ENCODE measurements at regions not wholly inside any gene's neighbourhood (a gene's known extent, or its start where the extent isn't known, plus 50 kb on each side); places are given as distances from the start of the nearest gene placed in this dataset.

DNA sequence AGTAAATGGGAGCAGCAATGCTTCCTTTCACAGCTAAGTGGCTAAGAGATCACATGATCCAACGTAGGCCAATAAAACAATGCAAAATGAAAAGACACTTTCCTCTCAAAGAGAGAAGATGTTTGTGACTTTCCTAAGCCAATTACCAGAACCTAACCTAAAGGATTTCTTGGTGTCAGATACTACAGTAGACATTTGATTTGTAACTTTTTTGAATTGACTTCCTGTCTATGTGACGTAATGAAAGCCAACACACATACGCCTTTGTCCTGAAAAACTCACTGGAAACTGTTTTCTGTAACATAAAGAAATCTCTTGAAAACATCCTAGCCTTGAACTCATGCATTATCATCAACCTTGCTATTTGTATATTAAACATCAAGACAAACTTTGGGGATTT lies 417.1 kb downstream of the GPAM start:
- Histone ChIP-seq H3K36me3 (no peaks in the 10 kb centered on the region), H3K27me3 (no peaks in the 10 kb centered on the region), H3K4me3 (no peak overlapping the region), H3K9me3 (ENCODE audit: low read depth) (no peaks in the 10 kb centered on the region), H3K4me1 (ENCODE audit: low read depth) (no peaks in the 10 kb centered on the region), H3K27ac (no peak overlapping the region)
- TF ChIP-seq, protein P1, sequence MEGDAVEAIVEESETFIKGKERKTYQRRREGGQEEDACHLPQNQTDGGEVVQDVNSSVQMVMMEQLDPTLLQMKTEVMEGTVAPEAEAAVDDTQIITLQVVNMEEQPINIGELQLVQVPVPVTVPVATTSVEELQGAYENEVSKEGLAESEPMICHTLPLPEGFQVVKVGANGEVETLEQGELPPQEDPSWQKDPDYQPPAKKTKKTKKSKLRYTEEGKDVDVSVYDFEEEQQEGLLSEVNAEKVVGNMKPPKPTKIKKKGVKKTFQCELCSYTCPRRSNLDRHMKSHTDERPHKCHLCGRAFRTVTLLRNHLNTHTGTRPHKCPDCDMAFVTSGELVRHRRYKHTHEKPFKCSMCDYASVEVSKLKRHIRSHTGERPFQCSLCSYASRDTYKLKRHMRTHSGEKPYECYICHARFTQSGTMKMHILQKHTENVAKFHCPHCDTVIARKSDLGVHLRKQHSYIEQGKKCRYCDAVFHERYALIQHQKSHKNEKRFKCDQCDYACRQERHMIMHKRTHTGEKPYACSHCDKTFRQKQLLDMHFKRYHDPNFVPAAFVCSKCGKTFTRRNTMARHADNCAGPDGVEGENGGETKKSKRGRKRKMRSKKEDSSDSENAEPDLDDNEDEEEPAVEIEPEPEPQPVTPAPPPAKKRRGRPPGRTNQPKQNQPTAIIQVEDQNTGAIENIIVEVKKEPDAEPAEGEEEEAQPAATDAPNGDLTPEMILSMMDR (IDR thresholded peaks at IDR 0.05; ENCODE audit: low read depth, low read length): no peak
- DNase-seq (ENCODE audit: low read depth in 1 of 2, low spot score in 1 of 2): no peak

DNA sequence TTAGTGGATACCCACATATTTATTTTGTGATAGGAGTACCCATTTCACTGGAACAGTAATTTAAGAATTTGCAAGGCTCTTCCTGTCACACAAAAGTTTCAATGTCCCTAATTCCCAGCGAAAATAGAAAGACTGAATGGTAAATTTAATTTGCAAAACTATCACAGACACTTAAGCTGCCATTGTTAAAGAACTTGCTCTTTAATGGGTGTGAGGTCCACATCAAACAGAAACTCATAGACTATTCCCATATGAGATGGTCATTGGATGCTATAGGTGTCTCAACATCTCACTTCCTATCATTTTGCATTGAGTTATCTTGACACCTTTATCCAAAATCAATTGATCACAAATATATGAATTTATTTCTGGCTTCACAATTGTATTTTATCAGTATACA lies 415.9 kb downstream of the GPAM start:
- Histone ChIP-seq H3K27ac (no peak overlapping the region), H3K4me3 (no peak overlapping the region), H3K9me3 (ENCODE audit: low read depth) (no peaks in the 10 kb centered on the region), H3K4me1 (ENCODE audit: low read depth) (no peaks in the 10 kb centered on the region), H3K27me3 (no peaks in the 10 kb centered on the region), H3K36me3 (no peaks in the 10 kb centered on the region)
- no peak for DNase-seq (ENCODE audit: low read depth in 1 of 2, low spot score in 1 of 2)
- TF ChIP-seq, protein P1 (IDR thresholded peaks at IDR 0.05; ENCODE audit: low read depth, low read length): no peak

DNA sequence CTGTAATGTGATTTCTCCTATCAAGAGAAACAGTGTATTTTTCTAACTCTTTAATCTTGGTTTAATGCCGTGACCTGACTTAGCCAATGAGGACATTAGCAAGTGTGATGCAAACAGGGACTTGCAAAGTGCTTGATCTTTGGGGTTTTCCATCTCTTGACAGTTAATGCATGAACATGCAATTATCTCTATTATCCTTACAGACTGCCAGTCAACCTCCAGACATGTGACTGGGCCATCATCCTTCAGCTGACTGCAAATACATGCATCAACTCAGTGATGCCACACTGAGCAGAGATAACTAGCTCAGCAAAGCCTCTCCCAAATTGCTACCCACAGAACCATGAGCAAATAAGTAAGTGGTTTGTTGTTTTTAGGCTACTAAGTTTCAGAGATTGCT lies 409.6 kb downstream of the GPAM start:
- Histone ChIP-seq H3K4me3 (no peak overlapping the region), H3K9me3 (ENCODE audit: low read depth) (no peaks in the 10 kb centered on the region), H3K27ac (no peak overlapping the region), H3K4me1 (ENCODE audit: low read depth) (no peaks in the 10 kb centered on the region), H3K36me3 (no peaks in the 10 kb centered on the region), H3K27me3 (no peaks in the 10 kb centered on the region)
- DNase-seq (ENCODE audit: low read depth in 1 of 2, low spot score in 1 of 2): no peak
- TF ChIP-seq, protein P1 (IDR thresholded peaks at IDR 0.05; ENCODE audit: low read depth, low read length): no peak

DNA sequence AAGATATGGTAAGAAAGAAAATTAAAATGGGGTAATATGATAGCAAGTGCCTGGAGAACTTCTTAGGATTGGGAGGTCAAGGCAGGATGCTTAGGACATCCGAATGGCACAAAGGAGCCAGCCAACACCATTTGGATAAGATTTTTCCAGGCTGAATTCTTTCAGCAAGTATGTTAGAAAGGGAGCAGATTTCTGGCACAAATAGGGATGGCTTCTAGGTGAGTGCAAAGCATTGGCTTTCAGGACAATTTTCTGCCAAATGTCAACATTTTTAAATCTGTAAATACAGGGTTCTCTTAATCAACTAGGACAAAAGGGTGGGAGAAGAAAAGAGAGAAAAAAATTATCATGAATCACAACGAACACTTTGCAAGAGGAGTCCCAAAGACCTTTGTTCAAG lies 409.1 kb downstream of the GPAM start:
- no peaks in the 10 kb centered on the region for H3K36me3 ChIP-seq
- no peaks in the 10 kb centered on the region for H3K9me3 ChIP-seq (ENCODE audit: low read depth)
- no peaks in the 10 kb centered on the region for H3K4me1 ChIP-seq (ENCODE audit: low read depth)
- no peak for DNase-seq (ENCODE audit: low read depth in 1 of 2, low spot score in 1 of 2)
- no peak overlapping the region for H3K4me3 ChIP-seq
- TF ChIP-seq, protein P1 (IDR thresholded peaks at IDR 0.05; ENCODE audit: low read depth, low read length): no peak
- no peaks in the 10 kb centered on the region for H3K27me3 ChIP-seq
- no peak overlapping the region for H3K27ac ChIP-seq

DNA sequence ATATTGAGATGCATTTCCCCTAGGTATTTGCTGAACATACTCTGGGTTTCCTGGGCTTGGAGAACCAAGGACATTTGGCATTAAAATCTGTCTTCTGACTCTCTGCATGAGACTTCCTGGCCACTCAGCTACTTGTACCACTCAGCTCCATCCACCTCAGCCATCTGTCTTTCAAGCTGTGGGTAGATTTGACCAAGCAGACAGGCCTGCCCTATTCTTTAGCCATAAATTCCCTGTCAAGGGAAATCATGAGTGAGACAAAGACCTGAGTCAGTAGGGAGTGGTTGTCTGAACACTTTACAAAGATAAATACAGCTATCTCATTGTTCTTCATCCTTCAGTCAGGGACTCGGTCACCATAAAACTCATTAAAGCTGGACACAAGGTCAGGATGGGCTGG lies 399.1 kb downstream of the GPAM start:
- H3K4me3 ChIP-seq: no peak overlapping the region
- no peaks in the 10 kb centered on the region for H3K27me3 ChIP-seq
- H3K27ac ChIP-seq: no peak overlapping the region
- DNase-seq (ENCODE audit: low read depth in 1 of 2, low spot score in 1 of 2): no peak
- H3K36me3 ChIP-seq: no peaks in the 10 kb centered on the region
- TF ChIP-seq, protein P1 (IDR thresholded peaks at IDR 0.05; ENCODE audit: low read depth, low read length): no peak
- H3K9me3 ChIP-seq (ENCODE audit: low read depth): no peaks in the 10 kb centered on the region
- no peaks in the 10 kb centered on the region for H3K4me1 ChIP-seq (ENCODE audit: low read depth)

DNA sequence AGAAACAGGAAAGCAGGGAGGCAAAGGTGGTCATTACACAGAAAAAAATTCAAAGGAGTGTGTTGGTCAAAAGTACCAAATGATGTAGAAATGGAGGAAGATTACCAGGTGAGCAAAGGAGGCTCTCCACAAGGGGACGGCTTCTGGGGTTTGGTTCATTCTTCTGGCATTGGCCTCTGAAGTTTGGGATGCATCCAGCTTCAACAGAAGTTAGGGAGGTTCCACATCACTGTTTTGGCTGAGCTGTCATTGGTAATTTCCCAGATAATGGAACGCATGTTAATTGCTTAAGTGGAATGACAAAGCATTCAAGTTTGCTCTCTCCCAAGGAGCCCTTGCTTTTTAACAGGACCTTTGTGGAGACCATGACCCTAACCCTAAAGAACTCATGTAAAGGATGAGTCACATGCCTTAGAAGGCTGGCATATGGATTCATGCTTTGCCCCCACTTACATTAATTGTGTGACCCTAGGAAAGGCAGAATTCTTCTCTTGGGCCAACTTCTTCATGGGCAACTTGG lies 398.6 kb downstream of the GPAM start:
- no peaks in the 10 kb centered on the region for H3K27me3 ChIP-seq
- H3K4me1 ChIP-seq (ENCODE audit: low read depth): no peaks in the 10 kb centered on the region
- H3K4me3 ChIP-seq: no peak overlapping the region
- TF ChIP-seq, protein P1 (IDR thresholded peaks at IDR 0.05; ENCODE audit: low read depth, low read length): no peak
- H3K36me3 ChIP-seq: no peaks in the 10 kb centered on the region
- H3K9me3 ChIP-seq (ENCODE audit: low read depth): no peaks in the 10 kb centered on the region
- no peak overlapping the region for H3K27ac ChIP-seq
- no peak for DNase-seq (ENCODE audit: low read depth in 1 of 2, low spot score in 1 of 2)

All from cardiac muscle cell (in vitro differentiated cells and primary cell).